GM23248 (cell line): ENCODE measurements at regions not wholly inside any gene's neighbourhood (a gene's known extent, or its start where the extent isn't known, plus 50 kb on each side); places are given as distances from the start of the nearest gene placed in this dataset.

Source experiments
- EZH2 ChIP-seq: fragments of 200-600 bp; sonication (generic); IDR thresholded peaks from 2 replicates; pipeline ENCODE4 v1.6.1; 2018; ENCODE audit warnings: antibody characterized with exemption, mild to moderate bottlenecking; ENCODE audit not compliant: insufficient read depth, poor library complexity, severe bottlenecking
- EZH2phosphoT487 ChIP-seq: fragments of 200-600 bp; sonication (generic); IDR thresholded peaks from 2 replicates; pipeline ENCODE4 v1.6.1; 2018; ENCODE audit warnings: antibody characterized with exemption, moderate library complexity, mild to moderate bottlenecking, low read depth; ENCODE audit not compliant: insufficient read depth

- TF ChIP-seq EZH2 (no peak), EZH2phosphoT487 (no peak)
These were observed 418.8 kb upstream of the LRFN5 start for GRCh38 chr14:41187868-41188267.
